HUES48 (cell line): ENCODE measurements at regions not wholly inside any gene's neighbourhood (a gene's known extent, or its start where the extent isn't known, plus 50 kb on each side); places are given as distances from the start of the nearest gene placed in this dataset.

Source experiments
- H3K27ac ChIP-seq: one replicate; pipeline ENCODE4 v1.7.0; 2013; ENCODE audit warnings: low read depth, low read length, inconsistent platforms
- H3K27me3 ChIP-seq: 2 replicates; pipeline ENCODE4 v1.6.1; 2013; ENCODE audit warnings: mild to moderate bottlenecking, low read length; ENCODE audit not compliant: control insufficient read depth, insufficient read depth
- H3K36me3 ChIP-seq: 2 replicates; pipeline ENCODE4 v1.6.1; 2013; ENCODE audit warnings: low read length; ENCODE audit not compliant: control insufficient read depth, insufficient read depth
- H3K4me1 ChIP-seq: 2 replicates; pipeline ENCODE4 v1.6.1; 2013; ENCODE audit warnings: mild to moderate bottlenecking, low read length; ENCODE audit not compliant: control insufficient read depth, insufficient read depth
- H3K4me3 ChIP-seq: 2 replicates; pipeline ENCODE4 v1.5.1; 2013; ENCODE audit warnings: mild to moderate bottlenecking, low read depth, low read length
- H3K9ac ChIP-seq: 2 replicates; pipeline ENCODE4 v1.6.1; 2013; ENCODE audit warnings: mild to moderate bottlenecking, low read depth, low read length, moderate library complexity
- H3K9me3 ChIP-seq: 2 replicates; pipeline ENCODE4 v1.6.1; 2013; ENCODE audit warnings: low read length; ENCODE audit not compliant: control insufficient read depth, insufficient read depth

DNA sequence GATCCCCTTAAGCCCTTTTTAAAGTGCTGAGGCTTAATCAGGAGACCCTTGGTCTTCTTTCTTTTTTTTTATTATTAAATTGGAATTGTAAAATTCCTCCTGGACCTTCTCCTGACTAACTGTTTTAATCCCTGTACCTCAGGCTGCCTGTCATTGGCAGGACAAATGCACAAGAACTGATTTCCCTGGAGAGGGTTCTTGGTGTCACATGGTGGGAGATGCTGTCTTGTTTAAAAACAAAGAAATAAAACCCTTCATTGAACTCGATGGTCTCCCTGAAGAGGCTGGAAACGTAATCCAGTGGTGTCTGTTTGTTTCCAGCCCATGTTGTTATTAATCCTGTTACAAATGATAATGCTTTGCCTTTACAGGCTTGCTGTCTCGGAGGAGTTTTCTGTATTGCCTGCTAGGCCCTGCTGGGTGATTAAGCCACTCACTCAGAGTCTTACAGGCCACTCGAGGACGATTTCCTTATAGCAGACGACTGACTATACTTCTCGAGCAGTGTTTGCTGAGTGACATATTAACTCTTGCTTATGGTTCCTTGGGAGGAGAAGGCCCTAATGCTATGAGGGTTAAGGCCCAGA is 100.5 kb upstream of the MGAT5 start:
- Histone ChIP-seq H3K4me1 (no peaks in the 10 kb centered on the region; the same call in 1 of the 2 replicates), H3K27ac (no peak overlapping the region), H3K9me3 (no peaks in the 10 kb centered on the region), H3K4me3 (no peak overlapping the region), H3K9ac (no peak overlapping the region), H3K27me3 (no peaks in the 10 kb centered on the region), H3K36me3 (no peaks in the 10 kb centered on the region)

DNA sequence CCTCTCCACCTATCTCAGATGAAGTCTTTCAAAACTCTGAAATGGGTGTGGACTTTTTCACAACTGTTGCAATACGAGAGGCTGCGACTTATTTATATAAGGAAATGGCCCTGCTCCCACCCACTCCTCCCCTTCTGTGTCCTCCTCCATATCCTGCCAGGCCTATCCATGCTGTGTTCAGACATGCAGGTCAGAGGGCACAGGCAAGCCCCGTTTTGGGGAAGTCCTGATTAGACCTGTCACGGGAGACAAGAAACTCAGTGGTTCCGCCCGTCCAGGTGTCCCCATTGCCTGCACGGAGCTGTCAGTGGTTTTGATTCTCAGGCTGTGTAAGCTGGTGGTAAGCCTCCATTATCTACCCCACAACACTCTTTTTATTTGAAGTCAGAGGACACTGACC is 99.6 kb upstream of the MGAT5 start:
- Histone ChIP-seq H3K9me3 (no peaks in the 10 kb centered on the region), H3K27me3 (no peaks in the 10 kb centered on the region), H3K27ac (no peak overlapping the region), H3K4me1 (peaks cover 8% of the 10 kb centered on the region), H3K9ac (no peak overlapping the region), H3K4me3 (no peak overlapping the region), H3K36me3 (no peaks in the 10 kb centered on the region)

GRCh38 chr2:134155134-134155533 is 98.7 kb upstream of the MGAT5 start:
- H3K9ac ChIP-seq, result no peak overlapping the region
- no peaks in the 10 kb centered on the region for H3K9me3 ChIP-seq
- peaks cover 16% of the 10 kb centered on the region for H3K4me1 ChIP-seq

DNA sequence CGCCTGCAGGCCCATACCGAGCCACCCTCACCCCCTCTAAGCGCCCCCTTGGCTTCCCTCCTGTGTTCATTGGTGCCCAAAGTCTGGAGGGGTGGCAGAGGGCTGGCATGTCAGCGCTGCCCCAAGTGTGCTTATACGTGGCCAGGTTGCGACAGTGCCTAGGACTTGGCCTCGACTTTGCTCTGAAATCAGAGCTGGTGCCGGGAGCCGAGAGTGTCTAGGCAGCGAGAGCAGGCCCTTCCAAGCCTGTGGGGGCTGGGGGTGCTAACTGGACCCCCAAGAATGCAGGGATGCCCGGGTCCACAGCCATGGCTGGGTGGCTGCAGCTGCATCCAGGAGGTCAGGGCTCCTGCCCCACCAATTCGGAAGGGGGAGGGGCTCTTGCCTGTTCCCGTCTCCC is 95.6 kb upstream of the MGAT5 start:
- no peak overlapping the region for H3K9ac ChIP-seq
- no peaks in the 10 kb centered on the region for H3K9me3 ChIP-seq
- H3K36me3 ChIP-seq, result no peaks in the 10 kb centered on the region
- no peaks in the 10 kb centered on the region for H3K27me3 ChIP-seq
- peaks cover 29% of the 10 kb centered on the region for H3K4me1 ChIP-seq
- no peak overlapping the region for H3K4me3 ChIP-seq
- no peak overlapping the region for H3K27ac ChIP-seq

More at GRCh38 chr2:134155134-134155533, 98.7 kb upstream of the MGAT5 start:
- H3K27me3 ChIP-seq, result no peaks in the 10 kb centered on the region
- H3K27ac ChIP-seq, result no peak overlapping the region
- no peak overlapping the region for H3K4me3 ChIP-seq
- H3K36me3 ChIP-seq, result no peaks in the 10 kb centered on the region

GRCh38 chr2:134161170-134161547 is 92.7 kb upstream of the MGAT5 start:
- peaks cover 31% of the 10 kb centered on the region for H3K4me1 ChIP-seq
- no peaks in the 10 kb centered on the region for H3K36me3 ChIP-seq
- H3K9ac ChIP-seq, result no peak overlapping the region
- H3K4me3 ChIP-seq, result no peak overlapping the region
- H3K9me3 ChIP-seq, result no peaks in the 10 kb centered on the region
- H3K27ac ChIP-seq, result no peak overlapping the region
- no peaks in the 10 kb centered on the region for H3K27me3 ChIP-seq

DNA sequence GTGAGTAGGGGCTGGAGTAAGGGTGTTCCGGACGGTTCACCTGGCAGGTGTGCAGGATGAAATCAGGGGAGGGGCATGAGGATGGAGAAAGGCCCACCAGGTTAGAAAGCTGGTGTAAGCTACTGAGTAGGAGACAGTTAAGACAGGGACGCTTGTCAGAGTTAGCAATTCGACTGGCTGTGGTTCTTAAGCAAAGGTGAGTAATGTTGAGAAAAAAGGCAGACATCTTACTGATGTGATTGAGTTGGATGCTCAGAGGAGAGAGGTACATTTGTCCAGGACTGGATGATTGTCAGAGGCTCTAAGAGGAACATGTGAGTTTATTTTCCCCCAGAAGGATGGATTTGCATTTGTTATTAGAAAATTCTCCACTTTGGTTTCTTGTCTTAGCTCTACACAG is 90.5 kb upstream of the MGAT5 start:
- H3K9ac ChIP-seq, result no peak overlapping the region
- no peak overlapping the region for H3K27ac ChIP-seq
- no peak overlapping the region for H3K4me3 ChIP-seq
- H3K4me1 ChIP-seq, result peaks cover 31% of the 10 kb centered on the region
- H3K9me3 ChIP-seq, result no peaks in the 10 kb centered on the region
- H3K36me3 ChIP-seq, result no peaks in the 10 kb centered on the region
- no peaks in the 10 kb centered on the region for H3K27me3 ChIP-seq

DNA sequence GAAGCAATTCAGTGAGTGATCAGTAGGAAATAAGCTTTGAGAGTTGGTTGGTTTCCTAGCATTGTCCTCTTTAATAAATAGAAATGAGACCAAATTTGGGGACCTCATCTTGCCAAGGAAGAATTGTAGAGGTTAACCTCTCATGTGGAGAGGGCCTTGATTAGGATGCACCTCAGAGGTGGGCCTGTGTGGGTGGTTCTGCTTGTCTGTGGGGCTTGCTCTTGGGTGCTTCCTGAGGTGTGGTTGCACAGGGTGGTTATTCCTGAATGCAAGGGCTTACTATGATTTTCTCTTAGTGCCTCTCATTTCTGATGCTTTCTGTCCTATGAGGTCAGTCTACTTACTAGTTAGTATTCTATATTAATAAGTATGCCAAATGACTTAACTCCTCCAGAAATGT is 89.6 kb upstream of the MGAT5 start:
- Histone ChIP-seq H3K9me3 (no peaks in the 10 kb centered on the region), H3K27me3 (no peaks in the 10 kb centered on the region), H3K4me1 (peaks cover 28% of the 10 kb centered on the region), H3K36me3 (no peaks in the 10 kb centered on the region), H3K27ac (no peak overlapping the region), H3K4me3 (no peak overlapping the region), H3K9ac (no peak overlapping the region)

DNA sequence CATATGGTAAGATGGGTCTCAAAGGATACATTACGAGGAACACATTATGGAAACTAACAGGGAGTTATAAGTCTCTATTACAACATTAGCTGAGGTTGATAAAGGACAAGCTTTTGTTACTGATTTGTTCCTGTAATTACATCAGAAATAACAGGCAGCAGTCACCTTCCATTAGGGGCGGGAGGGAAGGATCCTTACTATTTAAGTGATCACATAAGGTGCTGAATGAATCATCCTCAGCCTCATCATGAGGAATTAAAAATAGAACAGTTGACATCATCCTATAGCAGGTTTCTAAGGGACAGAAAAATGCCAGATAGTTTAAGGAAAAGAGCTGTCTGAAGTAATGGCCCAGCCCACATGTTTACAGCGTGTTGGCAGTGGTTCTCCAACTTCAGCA is 86.9 kb upstream of the MGAT5 start:
- H3K36me3 ChIP-seq, result no peaks in the 10 kb centered on the region
- peaks cover 21% of the 10 kb centered on the region for H3K4me1 ChIP-seq
- no peak overlapping the region for H3K27ac ChIP-seq
- no peaks in the 10 kb centered on the region for H3K9me3 ChIP-seq
- no peak overlapping the region for H3K4me3 ChIP-seq
- H3K27me3 ChIP-seq, result no peaks in the 10 kb centered on the region
- H3K9ac ChIP-seq, result no peak overlapping the region

DNA sequence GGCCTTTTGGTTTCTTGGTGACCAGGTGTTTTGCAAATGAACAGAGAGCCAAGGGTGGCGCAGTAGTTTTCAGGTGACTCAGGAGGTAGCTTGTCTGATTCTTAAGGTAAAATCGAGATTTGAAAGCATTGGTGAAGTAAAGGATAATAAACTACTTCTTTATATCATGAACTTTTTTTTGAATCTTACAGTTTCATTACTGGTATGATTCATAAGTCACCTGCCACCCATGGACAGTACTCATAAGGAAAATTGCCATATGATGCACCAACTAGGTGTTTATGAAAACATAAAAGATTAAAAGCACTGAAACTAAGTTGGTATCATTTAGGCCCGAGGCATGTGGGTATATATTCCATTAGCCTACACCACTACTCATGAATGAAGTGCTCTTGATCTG is 84.1 kb upstream of the MGAT5 start:
- peaks cover 18% of the 10 kb centered on the region for H3K4me1 ChIP-seq
- H3K36me3 ChIP-seq, result no peaks in the 10 kb centered on the region
- no peaks in the 10 kb centered on the region for H3K27me3 ChIP-seq
- no peak overlapping the region for H3K9ac ChIP-seq
- no peak overlapping the region for H3K27ac ChIP-seq
- H3K9me3 ChIP-seq, result no peaks in the 10 kb centered on the region
- H3K4me3 ChIP-seq, result no peak overlapping the region

GRCh38 chr2:134170294-134170693 is 83.6 kb upstream of the MGAT5 start:
- no peaks in the 10 kb centered on the region for H3K9me3 ChIP-seq
- no peak overlapping the region for H3K4me3 ChIP-seq
- H3K9ac ChIP-seq, result no peak overlapping the region
- peaks cover 18% of the 10 kb centered on the region for H3K4me1 ChIP-seq
- no peaks in the 10 kb centered on the region for H3K36me3 ChIP-seq
- H3K27ac ChIP-seq, result no peak overlapping the region
- no peaks in the 10 kb centered on the region for H3K27me3 ChIP-seq

DNA sequence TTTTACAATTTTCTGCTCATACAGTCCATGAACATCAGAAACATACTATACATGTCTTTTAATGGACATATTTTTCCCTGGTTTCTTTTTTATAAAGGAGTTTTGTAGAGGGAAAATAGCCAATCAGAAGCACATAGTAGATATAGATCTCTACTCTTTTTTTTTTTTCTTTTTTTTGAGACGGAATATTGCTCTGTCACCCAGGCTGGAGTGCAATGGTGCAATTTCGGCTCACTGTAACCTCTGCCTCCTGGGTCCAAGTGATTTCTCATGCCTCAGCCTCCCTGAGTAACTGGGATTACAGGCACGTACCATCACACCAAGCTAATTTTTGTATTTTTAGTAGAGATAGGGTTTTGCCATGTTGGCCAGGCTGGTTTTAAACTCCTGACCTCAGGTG is 83.2 kb upstream of the MGAT5 start:
- H3K27me3 ChIP-seq, result no peaks in the 10 kb centered on the region
- H3K27ac ChIP-seq, result no peak overlapping the region
- no peak overlapping the region for H3K4me3 ChIP-seq
- no peaks in the 10 kb centered on the region for H3K36me3 ChIP-seq
- H3K9me3 ChIP-seq, result no peaks in the 10 kb centered on the region
- H3K9ac ChIP-seq, result no peak overlapping the region
- peaks cover 18% of the 10 kb centered on the region for H3K4me1 ChIP-seq
